Astrocyte of the spinal cord (primary cell): ENCODE measurements at regions not wholly inside any gene's neighbourhood (a gene's known extent, or its start where the extent isn't known, plus 50 kb on each side); places are given as distances from the start of the nearest gene placed in this dataset.
"Not testable (repeated sequence)": the region's sequence is repeated elsewhere in the genome, so short reads cannot be mapped to it uniquely, and the experiment has no call there.

Experiments used
- DNase-seq: peaks from one replicate; pipeline ENCODE4 v3.0.0; 2011; ENCODE audit warnings: low read depth, low spot score
- H3K4me3 ChIP-seq: 2 replicates; pipeline ENCODE4 v1.5.1; 2011; ENCODE audit warnings: low read depth, mild to moderate bottlenecking, low read length, moderate library complexity
- CTCF ChIP-seq: IDR thresholded peaks from 2 replicates; pipeline ENCODE4 v1.5.1; 2012; ENCODE audit warnings: low read depth, mild to moderate bottlenecking, low read length, inconsistent platforms
- in situ Hi-C: cut with HindIII; loops from 2 replicates; pipeline ENCODE4 v1.10.0; 2017; ENCODE audit warnings: low sequenced_read_pairs

- in situ Hi-C loops: no loop called here
Observed at GRCh38 chr1:101175886-101176285, 60.9 kb upstream of the S1PR1 start.

GRCh38 chr1:101175466-101175865, 61.4 kb upstream of the S1PR1 start:
- in situ Hi-C loops: no loop called here
- no peak overlapping the region for H3K4me3 ChIP-seq
- peak; percentile 27 for DNase-seq
- no peak for TF ChIP-seq CTCF

More at GRCh38 chr1:101175886-101176285, 60.9 kb upstream of the S1PR1 start:
- H3K4me3 ChIP-seq: no peak overlapping the region
- no peak for TF ChIP-seq CTCF
- DNase-seq: peak; percentile 15

- H3K4me3 ChIP-seq: no peak overlapping the region
- TF ChIP-seq CTCF: no peak
- peak; percentile 79 for DNase-seq
- in situ Hi-C loops: no loop called here
Observed at GRCh38 chr1:101174722-101175121, 62.1 kb upstream of the S1PR1 start.

GRCh38 chr1:101174298-101174697, 62.5 kb upstream of the S1PR1 start:
- H3K4me3 ChIP-seq, DNase-seq, in situ Hi-C loops: not testable (repeated sequence)

- in situ Hi-C loops: no loop called here
- DNase-seq: no peak
- TF ChIP-seq CTCF: no peak
- H3K4me3 ChIP-seq: no peak overlapping the region
Observed at GRCh38 chr1:101170506-101171050, 66.2 kb upstream of the S1PR1 start.

- TF ChIP-seq CTCF: no peak
- in situ Hi-C loops: no loop called here
- H3K4me3 ChIP-seq: no peak overlapping the region
- DNase-seq: no peak
Observed at GRCh38 chr1:101167891-101168290, 68.9 kb upstream of the S1PR1 start.

GRCh38 chr1:101166583-101167120, 70.2 kb upstream of the S1PR1 start:
- TF ChIP-seq CTCF: no peak
- DNase-seq: no peak
- in situ Hi-C loops: no loop called here

More at GRCh38 chr1:101166583-101167120, 70.2 kb upstream of the S1PR1 start:
- H3K4me3 ChIP-seq: no peak overlapping the region
